ENCODE measurements at regions not wholly inside any gene's neighbourhood (a gene's known extent, or its start where the extent isn't known, plus 50 kb on each side); places are given as distances from the start of the nearest gene placed in this dataset.

DNA sequence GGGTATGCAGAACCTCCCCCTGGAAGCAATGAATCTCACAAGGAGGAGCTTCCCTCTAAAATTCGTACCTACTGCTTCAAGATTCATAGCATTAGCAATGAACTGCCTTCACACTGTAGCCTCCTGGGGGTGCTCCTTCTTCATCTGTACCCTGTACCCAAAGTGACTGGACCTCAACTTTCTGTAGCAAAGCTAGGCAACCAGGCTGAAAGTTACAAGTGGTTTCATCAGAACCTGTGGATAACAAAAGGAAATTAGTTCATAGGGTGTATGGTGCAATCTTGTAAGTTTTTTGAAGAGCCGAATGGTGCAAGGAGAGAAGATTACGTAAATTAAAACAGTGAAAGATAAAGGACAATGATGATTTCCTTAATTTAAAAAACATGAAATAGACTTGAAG lies 1541.7 kb upstream of the FLRT2 start:
- no peak overlapping the region for H2AFZ ChIP-seq (ENCODE audit: insufficient read depth, low read depth, low read length, poor library complexity, severe bottlenecking)
- 17% methylated on average over 2 of the region's 3 CpGs for WGBS (ENCODE audit: insufficient coverage)
- no peak overlapping the region for H3K4me2 ChIP-seq (replicated peaks; ENCODE audit: extremely low read depth, low read length, poor library complexity, severe bottlenecking)
- peak overlapping the region in 1 of 7 donors; percentile 63 for H3K27ac Mint-ChIP-seq
- no peaks in the 10 kb centered on the region for H3K79me2 ChIP-seq (ENCODE audit: insufficient read depth, low read length)
- no peaks in the 10 kb centered on the region for H3K27me3 ChIP-seq (ENCODE audit: control insufficient read depth in 2 of 2, insufficient read depth in 2 of 2, low read length in 2 of 2)
- H3K9me3 ChIP-seq (replicated peaks in 1 of 2; ENCODE audit: control insufficient read depth in 1 of 2, insufficient read depth in 1 of 2, low read length in 2 of 2) = peaks cover 5 to 7% of the 10 kb centered on the region in 2 donors
- no peaks in the 10 kb centered on the region for H4K20me1 ChIP-seq (ENCODE audit: insufficient read depth, low read length)
- H3K4me3 Mint-ChIP-seq = no peak overlapping the region
- H3K9ac ChIP-seq (ENCODE audit: insufficient read depth, low read length, poor library complexity, severe bottlenecking) = no peak overlapping the region
- H3K27ac ChIP-seq (ENCODE audit: low read depth in 1 of 2, low read length in 2 of 2) = no peak overlapping the region
- H3K9me3 Mint-ChIP-seq = peaks cover 5 to 11% (median 7%) of the 10 kb centered on the region in 7 donors
- peaks cover 21% of the 10 kb centered on the region for H3K4me1 Mint-ChIP-seq
- peaks cover 6 to 15% of the 10 kb centered on the region in 2 donors for H3K4me1 ChIP-seq (ENCODE audit: control insufficient read depth in 1 of 2, insufficient read depth in 2 of 2, low read length in 2 of 2)
- no peaks in the 10 kb centered on the region for H3K36me3 Mint-ChIP-seq
- H3K4me3 ChIP-seq (replicated peaks in 1 of 3; ENCODE audit: low read depth in 2 of 3, low read length in 3 of 3) = no peak overlapping the region
- peak in 1 of 3 donors; percentile 48 for DNase-seq
- TF ChIP-seq, protein P1, sequence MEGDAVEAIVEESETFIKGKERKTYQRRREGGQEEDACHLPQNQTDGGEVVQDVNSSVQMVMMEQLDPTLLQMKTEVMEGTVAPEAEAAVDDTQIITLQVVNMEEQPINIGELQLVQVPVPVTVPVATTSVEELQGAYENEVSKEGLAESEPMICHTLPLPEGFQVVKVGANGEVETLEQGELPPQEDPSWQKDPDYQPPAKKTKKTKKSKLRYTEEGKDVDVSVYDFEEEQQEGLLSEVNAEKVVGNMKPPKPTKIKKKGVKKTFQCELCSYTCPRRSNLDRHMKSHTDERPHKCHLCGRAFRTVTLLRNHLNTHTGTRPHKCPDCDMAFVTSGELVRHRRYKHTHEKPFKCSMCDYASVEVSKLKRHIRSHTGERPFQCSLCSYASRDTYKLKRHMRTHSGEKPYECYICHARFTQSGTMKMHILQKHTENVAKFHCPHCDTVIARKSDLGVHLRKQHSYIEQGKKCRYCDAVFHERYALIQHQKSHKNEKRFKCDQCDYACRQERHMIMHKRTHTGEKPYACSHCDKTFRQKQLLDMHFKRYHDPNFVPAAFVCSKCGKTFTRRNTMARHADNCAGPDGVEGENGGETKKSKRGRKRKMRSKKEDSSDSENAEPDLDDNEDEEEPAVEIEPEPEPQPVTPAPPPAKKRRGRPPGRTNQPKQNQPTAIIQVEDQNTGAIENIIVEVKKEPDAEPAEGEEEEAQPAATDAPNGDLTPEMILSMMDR (IDR thresholded peaks at IDR 0.05) = no peak
- H3K36me3 ChIP-seq (replicated peaks in 1 of 2; ENCODE audit: control insufficient read depth in 1 of 2, insufficient read depth in 2 of 2, low read length in 2 of 2) = no peaks in the 10 kb centered on the region
- intact Hi-C loops (cut with micrococcal nuclease) = no loop called here
- H3K27me3 Mint-ChIP-seq (ENCODE audit: low read depth in 3 of 3) = peaks cover 0 to 2% (median 0%) of the 10 kb centered on the region in 3 donors

DNA sequence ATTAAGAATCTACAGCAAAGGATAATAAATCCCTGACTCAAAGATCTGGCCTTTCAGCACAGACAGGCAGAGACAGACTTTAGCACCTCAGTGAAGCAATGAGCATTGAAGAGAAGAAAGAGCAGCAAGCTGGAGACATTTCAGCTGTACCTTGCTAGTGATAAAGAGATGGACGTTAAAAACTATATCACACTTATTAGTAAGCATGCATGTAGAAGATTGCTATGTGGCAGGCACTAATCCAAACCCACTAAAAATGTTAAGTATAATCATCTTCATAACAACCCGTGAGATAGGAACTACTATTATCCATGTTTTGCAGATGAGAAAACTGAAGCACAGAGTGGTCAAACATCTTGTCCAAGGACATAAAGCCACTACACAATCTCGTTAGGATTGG lies 1538.3 kb upstream of the FLRT2 start:
- Histone ChIP-seq H3K9me3 (replicated peaks in 1 of 2; ENCODE audit: control insufficient read depth in 1 of 2, insufficient read depth in 1 of 2, low read length in 2 of 2) (no peaks in the 10 kb centered on the region), H3K9ac (ENCODE audit: insufficient read depth, low read length, poor library complexity, severe bottlenecking) (no peak overlapping the region), H3K4me1 (ENCODE audit: control insufficient read depth in 1 of 2, insufficient read depth in 2 of 2, low read length in 2 of 2) (peaks cover 6 to 12% of the 10 kb centered on the region in 2 donors), H2AFZ (ENCODE audit: insufficient read depth, low read depth, low read length, poor library complexity, severe bottlenecking) (no peak overlapping the region), H4K20me1 (ENCODE audit: insufficient read depth, low read length) (no peaks in the 10 kb centered on the region), H3K27ac (ENCODE audit: low read depth in 1 of 2, low read length in 2 of 2) (no peak overlapping the region), H3K27me3 (ENCODE audit: control insufficient read depth in 2 of 2, insufficient read depth in 2 of 2, low read length in 2 of 2) (no peaks in the 10 kb centered on the region), H3K36me3 (replicated peaks in 1 of 2; ENCODE audit: control insufficient read depth in 1 of 2, insufficient read depth in 2 of 2, low read length in 2 of 2) (no peaks in the 10 kb centered on the region), H3K4me2 (replicated peaks; ENCODE audit: extremely low read depth, low read length, poor library complexity, severe bottlenecking) (no peak overlapping the region), H3K79me2 (ENCODE audit: insufficient read depth, low read length) (no peaks in the 10 kb centered on the region), H3K4me3 (replicated peaks in 1 of 3; ENCODE audit: low read depth in 2 of 3, low read length in 3 of 3) (no peak overlapping the region)
- no peak for DNase-seq
- H3K27ac Mint-ChIP-seq = no peak overlapping the region
- no peaks in the 10 kb centered on the region for H3K36me3 Mint-ChIP-seq
- H3K27me3 Mint-ChIP-seq (ENCODE audit: low read depth in 3 of 3) = no peaks in the 10 kb centered on the region
- H3K9me3 Mint-ChIP-seq = peaks cover 0 to 7% (median 2%) of the 10 kb centered on the region in 7 donors
- TF ChIP-seq, protein P1 (IDR thresholded peaks at IDR 0.05) = no peak
- no peak overlapping the region for H3K4me3 Mint-ChIP-seq
- H3K4me1 Mint-ChIP-seq = peaks cover 22% of the 10 kb centered on the region
- intact Hi-C loops (cut with micrococcal nuclease) = no loop called here
- whole genome bisulfite sequencing (ENCODE audit: insufficient coverage) = 100% methylated on average over 1 of the region's 3 CpGs

All from CD14-positive monocyte (primary cell).